GM18517 (cell line): ENCODE measurements at regions not wholly inside any gene's neighbourhood (a gene's known extent, or its start where the extent isn't known, plus 50 kb on each side); places are given as distances from the start of the nearest gene placed in this dataset.

Experiments
- ATAC-seq: cut with Tn5 transposase; IDR thresholded peaks from one replicate; pipeline ENCODE4 v1.9.1; 2021; ENCODE audit warnings: mild to moderate bottlenecking, moderate library complexity; ENCODE audit not compliant: unreplicated experiment

GRCh38 chr2:236405357-236405756, 141.2 kb upstream of the ASB18 start:
- ATAC-seq = no peak

- no peak for ATAC-seq
These were observed 143.9 kb upstream of the ASB18 start for GRCh38 chr2:236408090-236408489.

DNA sequence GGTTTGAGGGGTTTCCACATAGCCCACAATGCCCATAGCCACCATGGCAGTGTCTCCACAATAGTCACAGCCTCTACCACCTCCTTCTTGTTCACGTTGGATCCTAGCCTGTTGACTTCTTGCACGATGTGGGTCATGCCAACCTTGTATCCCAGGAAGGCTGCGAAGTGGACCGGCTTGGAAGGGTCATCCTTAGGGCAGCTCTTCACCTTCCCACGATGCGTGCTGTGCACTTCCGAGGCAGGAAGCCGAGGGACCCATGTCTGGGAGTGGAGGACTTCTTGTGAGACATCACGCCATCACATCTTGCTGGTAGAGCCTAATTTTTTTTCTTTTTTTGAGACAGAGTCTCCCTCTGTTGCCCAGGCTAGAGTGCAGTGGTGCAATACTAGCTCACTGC, 144.6 kb upstream of the ASB18 start:
- ATAC-seq = no peak

DNA sequence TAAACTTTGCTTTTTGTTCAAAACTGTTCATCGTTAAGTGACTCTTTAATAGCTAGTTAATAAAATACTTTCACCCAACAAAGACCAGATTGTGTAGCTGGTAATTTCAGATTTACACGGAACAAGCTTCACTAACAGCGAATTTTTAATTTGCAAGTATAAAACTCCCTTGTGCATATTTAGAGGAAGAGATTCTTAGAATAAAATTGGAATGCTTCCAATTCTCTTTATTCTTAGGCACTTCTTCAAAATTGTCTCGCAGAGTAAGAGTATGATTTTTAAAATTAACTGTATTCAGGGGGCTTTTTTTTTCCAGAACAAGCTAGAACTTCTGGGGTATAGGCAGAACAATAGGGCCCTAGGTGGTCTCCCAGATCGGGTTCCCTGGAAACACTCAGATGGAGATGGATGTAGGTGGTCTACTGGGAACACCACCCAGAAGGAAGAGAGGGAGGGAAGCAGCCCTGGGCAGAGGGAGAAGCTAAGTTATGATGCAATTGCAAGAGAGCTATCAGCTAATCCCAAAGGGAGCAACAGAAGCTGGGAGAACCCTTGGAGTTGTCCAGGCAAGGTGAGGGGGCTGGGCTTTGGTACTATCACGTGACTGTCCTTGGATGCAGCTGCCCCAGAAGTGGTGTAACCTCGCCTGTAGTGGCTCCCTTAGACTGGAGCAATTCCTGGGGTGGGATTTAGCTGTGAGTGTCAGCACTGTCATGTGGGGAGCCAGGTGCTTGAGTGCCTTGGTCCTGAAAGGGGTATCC, 151.7 kb upstream of the ASB18 start:
- ATAC-seq = no peak

DNA sequence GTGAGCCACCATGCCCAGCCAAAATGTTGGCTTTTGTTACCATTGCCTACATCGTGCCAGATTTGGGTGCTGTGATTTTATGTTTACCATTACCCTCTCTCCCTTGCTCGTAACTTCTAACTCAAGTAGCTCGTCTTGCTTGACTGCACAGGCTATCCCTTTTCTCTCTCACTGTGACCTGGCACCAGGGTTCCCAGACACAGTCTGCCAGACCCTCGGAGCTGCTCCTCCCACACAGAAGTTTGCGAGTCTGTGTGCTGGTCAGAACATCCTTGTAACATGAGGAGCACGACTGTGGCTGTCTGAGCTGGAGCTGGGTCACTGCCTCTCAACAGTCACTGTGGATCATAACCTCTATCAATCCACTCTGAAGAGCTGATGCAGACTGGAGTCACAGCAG, 152.5 kb upstream of the ACKR3 start:
- ATAC-seq = no peak

DNA sequence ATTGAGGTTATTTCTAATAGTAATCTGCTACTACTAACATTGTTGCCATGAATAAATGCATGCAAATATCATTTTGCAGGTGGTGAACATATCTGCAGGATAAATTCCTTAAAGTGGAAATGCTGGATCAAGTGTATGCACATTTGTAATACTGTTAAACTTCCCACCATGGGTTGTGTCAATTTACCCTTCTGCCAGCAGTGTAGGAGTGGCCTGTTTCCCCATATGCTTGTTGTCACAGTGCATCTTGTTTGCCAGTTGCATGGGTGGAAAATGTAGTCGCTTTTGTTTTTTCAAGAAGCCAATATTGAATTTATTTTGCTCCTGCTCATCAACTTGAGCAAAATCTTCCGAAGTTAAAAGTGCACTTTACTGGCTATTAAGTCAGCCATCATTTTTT, 139.0 kb upstream of the ACKR3 start:
- ATAC-seq = no peak

DNA sequence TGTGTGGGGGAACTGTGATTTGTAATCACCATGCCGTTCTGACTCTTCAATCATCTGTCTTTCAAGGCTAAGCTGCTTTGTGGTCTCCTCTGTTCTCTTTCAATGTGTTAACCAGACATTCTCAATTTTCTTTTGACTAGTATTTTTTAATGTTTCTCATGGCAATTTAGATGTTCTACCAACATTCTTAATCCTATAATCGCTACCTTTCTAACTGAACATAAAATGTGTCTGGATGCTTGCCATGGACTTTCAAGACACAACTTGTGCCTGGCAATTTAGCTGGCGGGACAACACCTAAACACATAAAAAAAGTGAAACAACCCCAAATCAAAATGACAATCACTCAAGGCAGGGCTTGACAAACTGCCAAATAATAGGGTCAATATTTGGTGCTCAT, 135.0 kb upstream of the ACKR3 start:
- ATAC-seq = no peak

DNA sequence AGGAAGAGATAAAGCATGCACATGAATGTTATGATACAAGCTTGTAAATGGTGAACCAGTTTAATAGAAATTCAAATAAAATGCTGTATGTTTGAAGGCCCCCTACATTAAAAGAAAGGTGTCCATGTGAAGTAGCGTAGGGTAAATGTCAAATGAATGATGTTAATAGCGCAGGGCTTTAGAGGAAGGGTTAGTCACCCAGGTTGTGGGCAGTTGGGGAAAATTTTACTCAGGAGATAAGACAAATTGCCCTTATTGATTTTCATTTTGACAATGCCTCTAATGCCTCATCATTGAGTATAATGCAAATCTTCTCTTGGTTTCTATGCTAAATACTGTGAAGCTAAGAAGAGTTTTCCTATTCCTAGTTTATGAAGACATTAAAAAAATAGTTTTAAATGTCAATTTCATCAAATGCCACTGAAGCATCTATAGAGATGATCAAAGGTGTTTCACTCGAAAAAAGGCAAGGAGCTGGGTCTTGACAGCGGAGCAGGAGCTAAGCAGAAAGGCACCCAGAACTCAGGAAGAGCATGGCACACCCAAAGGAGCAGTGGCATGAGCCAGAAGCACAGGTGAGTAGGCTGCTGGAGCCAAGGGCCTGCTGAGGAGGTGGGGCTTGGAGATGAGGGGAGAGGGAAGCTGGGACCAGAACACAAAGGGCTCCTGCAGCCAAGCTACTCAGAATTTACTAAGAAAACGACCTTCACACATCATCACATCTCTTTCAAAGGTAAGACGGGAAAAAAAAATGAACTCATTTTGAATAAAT, 129.3 kb upstream of the ACKR3 start:
- no peak for ATAC-seq

- ATAC-seq = no peak
These were observed 125.4 kb upstream of the ACKR3 start for GRCh38 chr2:236444187-236444586.

DNA sequence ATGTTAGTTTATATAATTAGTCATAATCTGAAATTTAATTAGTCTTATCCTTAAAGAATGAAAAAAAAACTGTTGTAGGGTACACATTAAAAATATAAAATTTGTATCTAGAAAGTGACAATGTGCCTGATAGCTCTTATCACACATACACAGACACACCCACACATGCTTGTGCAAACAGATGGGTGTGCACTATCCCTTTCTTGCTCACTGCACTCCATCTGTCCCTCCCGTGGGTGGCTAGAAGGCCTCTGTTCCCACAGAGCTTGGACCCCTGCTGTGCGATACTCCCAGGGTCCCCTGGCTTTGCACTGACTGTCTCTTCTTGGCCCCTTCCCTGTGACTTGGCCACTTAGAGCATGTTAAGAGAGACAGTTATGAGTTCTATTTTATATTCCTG, 123.9 kb upstream of the ACKR3 start:
- ATAC-seq = no peak

- no peak for ATAC-seq
These were observed 123.1 kb upstream of the ACKR3 start for GRCh38 chr2:236446521-236446920.

- no peak for ATAC-seq
These were observed 120.4 kb upstream of the ACKR3 start for GRCh38 chr2:236449167-236449761.

GRCh38 chr2:236452238-236452637, 117.4 kb upstream of the ACKR3 start:
- ATAC-seq = no peak

- ATAC-seq = no peak
These were observed 115.5 kb upstream of the ACKR3 start for GRCh38 chr2:236454076-236454475.

DNA sequence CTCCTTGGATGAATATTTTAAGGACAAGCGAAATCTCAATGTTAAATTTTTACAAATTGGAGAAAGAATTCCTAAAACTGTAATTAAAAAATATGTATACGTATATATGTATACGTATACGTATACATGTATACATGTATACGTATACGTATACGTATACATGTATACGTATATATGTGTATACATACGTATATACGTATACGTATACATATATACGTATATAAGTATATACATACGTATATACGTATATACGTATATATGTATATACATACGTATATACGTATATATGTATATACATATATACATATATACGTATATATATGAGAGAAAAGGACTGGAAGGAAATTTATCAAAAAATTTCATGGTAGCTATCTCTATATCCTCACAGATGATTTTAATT, 110.2 kb upstream of the ACKR3 start:
- ATAC-seq = no peak

DNA sequence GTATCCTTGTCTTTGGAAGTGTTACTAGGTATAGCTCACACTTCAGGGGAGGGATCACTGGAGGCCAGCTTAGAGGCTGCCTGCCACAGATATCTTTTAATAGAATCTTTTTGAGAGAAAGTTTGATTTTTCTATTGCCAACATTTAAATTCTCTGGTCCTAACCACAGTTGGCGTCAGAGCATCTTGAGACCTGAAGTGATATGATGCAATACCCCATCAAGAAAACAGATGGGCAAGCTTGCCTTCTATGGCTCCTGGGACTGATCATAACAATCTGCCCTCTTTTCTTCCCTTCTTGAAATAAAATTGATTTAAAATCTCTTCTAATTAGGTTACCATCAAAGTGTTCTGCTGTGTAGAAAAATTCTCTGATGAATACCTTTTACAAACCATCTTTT, 105.5 kb upstream of the ACKR3 start:
- no peak for ATAC-seq

DNA sequence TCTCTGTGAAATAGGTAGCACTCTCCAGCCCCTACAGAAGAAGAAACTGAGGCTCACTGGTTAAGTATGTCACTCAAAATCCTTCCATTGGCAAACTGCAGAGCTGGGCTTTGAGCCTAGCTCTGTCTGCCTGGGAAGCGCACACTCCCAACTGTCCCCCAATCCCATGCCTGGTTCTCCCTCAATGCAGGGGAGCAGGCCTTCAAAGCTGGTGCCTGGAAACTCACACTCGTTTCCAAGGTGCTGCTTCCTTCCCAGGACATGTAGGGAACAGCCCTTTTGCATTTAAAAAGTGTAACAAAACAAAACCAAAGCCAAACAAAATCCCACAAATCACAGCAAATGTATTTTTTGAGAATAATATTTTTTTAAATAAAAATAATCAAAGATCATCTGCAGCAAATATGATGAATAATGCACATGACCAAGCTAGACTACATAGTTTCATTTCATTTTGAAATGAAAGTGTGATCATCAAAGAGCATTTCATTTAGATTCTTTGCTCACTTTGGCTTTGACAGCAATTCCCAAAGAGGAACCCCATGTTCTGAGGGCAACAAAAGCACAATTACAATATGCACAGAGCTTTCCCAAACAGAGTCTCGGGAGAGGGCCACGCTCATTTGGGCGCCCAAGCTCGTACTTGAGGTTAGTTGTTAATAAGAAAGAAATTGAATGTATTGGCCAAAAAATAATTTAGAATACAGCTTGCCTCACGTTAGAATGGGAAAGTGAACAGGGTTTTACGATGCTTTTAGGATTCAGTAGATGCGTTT, 96.7 kb upstream of the ACKR3 start:
- ATAC-seq = no peak

GRCh38 chr2:236473691-236474090, 95.9 kb upstream of the ACKR3 start:
- no peak for ATAC-seq

GRCh38 chr2:236479814-236480213, 89.8 kb upstream of the ACKR3 start:
- ATAC-seq = no peak

GRCh38 chr2:236483102-236483501, 86.5 kb upstream of the ACKR3 start:
- no peak for ATAC-seq

DNA sequence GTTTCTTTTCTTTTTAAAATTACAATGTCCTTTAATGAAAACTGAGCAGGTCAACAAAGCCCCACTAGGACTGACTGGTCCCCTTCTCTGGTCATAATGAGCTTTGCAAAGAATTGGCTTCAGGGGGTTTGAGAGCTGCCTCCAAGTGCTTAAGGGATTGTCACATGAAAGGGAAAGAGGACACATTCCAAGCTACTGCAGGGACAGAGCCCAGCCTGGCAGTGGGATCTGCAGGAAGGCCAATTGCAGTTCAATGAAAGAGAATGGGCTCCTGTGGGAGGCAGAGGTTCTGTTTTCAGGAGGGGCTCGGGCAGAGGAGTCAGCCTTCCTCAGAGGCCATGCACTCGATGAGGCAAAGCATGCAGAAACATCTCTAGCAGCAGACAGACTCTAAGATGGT, 84.1 kb upstream of the ACKR3 start:
- no peak for ATAC-seq
